Osteoblast (primary cell): ENCODE measurements at regions not wholly inside any gene's neighbourhood (a gene's known extent, or its start where the extent isn't known, plus 50 kb on each side); places are given as distances from the start of the nearest gene placed in this dataset.

Experiments
- DNase-seq: peaks from one replicate; pipeline ENCODE4 v3.0.0; 2011; ENCODE audit warnings: low spot score, mixed read lengths; ENCODE audit not compliant: insufficient read length; ENCODE audit errors: missing footprints
- H2AFZ ChIP-seq: 2 replicates; pipeline ENCODE4 v1.6.0; 2011; ENCODE audit warnings: mild to moderate bottlenecking, low read length
- H3K27ac ChIP-seq: 2 replicates; pipeline ENCODE4 v1.5.1; 2011; ENCODE audit warnings: mild to moderate bottlenecking, low read depth, low read length, moderate library complexity
- H3K27me3 ChIP-seq: 2 replicates; pipeline ENCODE4 v1.6.0; 2012; ENCODE audit warnings: mild to moderate bottlenecking, control low read depth, inconsistent platforms, low read length, moderate library complexity; ENCODE audit not compliant: insufficient read depth
- H3K36me3 ChIP-seq: 2 replicates; pipeline ENCODE4 v1.5.1; 2011; ENCODE audit warnings: mild to moderate bottlenecking, low read length, control low read depth, moderate library complexity; ENCODE audit not compliant: insufficient read depth
- H3K4me1 ChIP-seq: 2 replicates; pipeline ENCODE4 v1.5.1; 2011; ENCODE audit warnings: mild to moderate bottlenecking, low read length, control low read depth, moderate library complexity; ENCODE audit not compliant: insufficient read depth
- H3K4me2 ChIP-seq: 2 replicates; pipeline ENCODE4 v1.6.0; 2011; ENCODE audit warnings: mild to moderate bottlenecking, low read length; ENCODE audit not compliant: insufficient read depth
- H3K4me3 ChIP-seq: fragments of 200-600 bp; sonication (generic); 3 replicates; pipeline ENCODE4 v1.5.1; 2012; ENCODE audit warnings: mild to moderate bottlenecking, low read length, inconsistent platforms; ENCODE audit not compliant: insufficient read depth
- H3K79me2 ChIP-seq: 2 replicates; pipeline ENCODE4 v1.6.0; 2012; ENCODE audit warnings: mild to moderate bottlenecking, low read length, control low read depth, inconsistent platforms; ENCODE audit not compliant: insufficient read depth
- H3K9me3 ChIP-seq: 2 replicates; pipeline ENCODE4 v1.5.1; 2011; ENCODE audit warnings: low read depth, low read length, control low read depth
- H4K20me1 ChIP-seq: 2 replicates; pipeline ENCODE4 v1.6.0; 2012; ENCODE audit warnings: mild to moderate bottlenecking, low read length, control low read depth; ENCODE audit not compliant: insufficient read depth
- TF ChIP-seq, protein P1 (sequence below): IDR thresholded peaks from 2 replicates; pipeline ENCODE4 v1.5.1; 2011; ENCODE audit warnings: mild to moderate bottlenecking, low read depth, low read length, moderate library complexity; ENCODE audit errors: extremely low read depth

DNA sequence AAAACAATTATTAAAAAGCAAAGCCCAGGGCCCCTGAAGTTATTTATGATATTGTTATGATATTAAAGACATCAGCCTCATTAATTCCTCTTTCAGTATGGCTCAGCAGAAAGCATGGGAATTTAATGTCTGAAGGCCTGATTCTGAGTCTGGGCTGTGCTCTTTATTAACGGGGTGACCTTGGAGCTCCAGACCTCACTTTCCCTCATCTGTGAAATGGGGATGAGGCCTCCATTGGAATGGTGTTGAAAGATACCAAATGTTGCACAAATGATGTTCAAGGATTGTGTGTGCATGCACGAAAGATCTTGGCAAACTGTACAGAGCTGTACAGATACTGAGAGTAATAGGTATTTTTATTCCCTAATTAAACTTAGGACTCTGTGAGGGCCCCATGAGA, 92.3 kb upstream of the PCBD1 start:
- Histone ChIP-seq H3K79me2 (no peaks in the 10 kb centered on the region), H4K20me1 (no peaks in the 10 kb centered on the region), H3K36me3 (no peaks in the 10 kb centered on the region), H3K4me2 (no peak overlapping the region), H3K4me1 (no peaks in the 10 kb centered on the region), H3K27ac (no peak overlapping the region), H3K27me3 (peaks cover 16% of the 10 kb centered on the region), H3K4me3 (no peak overlapping the region), H3K9me3 (no peaks in the 10 kb centered on the region), H2AFZ (no peak overlapping the region)
- DNase-seq = no peak
- TF ChIP-seq, protein P1, sequence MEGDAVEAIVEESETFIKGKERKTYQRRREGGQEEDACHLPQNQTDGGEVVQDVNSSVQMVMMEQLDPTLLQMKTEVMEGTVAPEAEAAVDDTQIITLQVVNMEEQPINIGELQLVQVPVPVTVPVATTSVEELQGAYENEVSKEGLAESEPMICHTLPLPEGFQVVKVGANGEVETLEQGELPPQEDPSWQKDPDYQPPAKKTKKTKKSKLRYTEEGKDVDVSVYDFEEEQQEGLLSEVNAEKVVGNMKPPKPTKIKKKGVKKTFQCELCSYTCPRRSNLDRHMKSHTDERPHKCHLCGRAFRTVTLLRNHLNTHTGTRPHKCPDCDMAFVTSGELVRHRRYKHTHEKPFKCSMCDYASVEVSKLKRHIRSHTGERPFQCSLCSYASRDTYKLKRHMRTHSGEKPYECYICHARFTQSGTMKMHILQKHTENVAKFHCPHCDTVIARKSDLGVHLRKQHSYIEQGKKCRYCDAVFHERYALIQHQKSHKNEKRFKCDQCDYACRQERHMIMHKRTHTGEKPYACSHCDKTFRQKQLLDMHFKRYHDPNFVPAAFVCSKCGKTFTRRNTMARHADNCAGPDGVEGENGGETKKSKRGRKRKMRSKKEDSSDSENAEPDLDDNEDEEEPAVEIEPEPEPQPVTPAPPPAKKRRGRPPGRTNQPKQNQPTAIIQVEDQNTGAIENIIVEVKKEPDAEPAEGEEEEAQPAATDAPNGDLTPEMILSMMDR = no peak

DNA sequence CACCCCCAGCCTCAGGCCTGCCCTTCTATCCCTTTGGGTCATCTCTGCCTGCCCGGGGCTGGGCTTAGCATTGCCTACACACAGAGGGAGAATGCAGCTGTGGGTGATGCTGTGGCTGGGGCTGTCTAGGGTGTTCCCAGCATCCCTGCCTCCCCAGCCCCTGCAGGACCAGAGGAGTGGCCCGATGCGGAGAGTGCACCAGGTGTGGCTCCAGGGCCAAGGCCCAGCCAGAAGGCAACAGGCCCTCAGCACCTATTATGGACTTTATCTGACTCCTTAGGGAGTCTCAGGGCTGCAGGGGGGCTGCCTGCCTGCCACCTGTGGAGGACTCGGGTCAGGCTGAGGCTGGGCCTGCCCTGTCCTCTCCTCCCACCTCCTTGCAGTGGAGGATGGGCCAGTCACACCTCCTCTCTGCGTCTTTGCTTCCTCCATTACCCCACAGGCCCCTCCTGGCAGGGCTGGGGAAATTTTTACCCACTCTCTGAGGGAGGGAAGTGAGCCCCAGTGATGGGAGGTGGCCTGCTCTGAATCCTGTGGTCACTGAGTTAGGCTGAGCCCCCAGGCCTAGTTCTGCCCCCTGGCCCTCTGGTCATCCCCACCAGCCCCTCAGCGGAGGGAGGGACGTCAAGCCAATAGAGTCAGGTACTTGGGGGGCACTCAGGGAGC, 92.9 kb upstream of the PCBD1 start:
- Histone ChIP-seq H3K4me3 (no peak overlapping the region), H4K20me1 (no peaks in the 10 kb centered on the region), H3K27me3 (peaks cover 16% of the 10 kb centered on the region), H3K4me2 (no peak overlapping the region), H2AFZ (no peak overlapping the region), H3K27ac (no peak overlapping the region), H3K36me3 (no peaks in the 10 kb centered on the region), H3K4me1 (no peaks in the 10 kb centered on the region), H3K79me2 (no peaks in the 10 kb centered on the region), H3K9me3 (no peaks in the 10 kb centered on the region)
- TF ChIP-seq, protein P1 = no peak
- no peak for DNase-seq

DNA sequence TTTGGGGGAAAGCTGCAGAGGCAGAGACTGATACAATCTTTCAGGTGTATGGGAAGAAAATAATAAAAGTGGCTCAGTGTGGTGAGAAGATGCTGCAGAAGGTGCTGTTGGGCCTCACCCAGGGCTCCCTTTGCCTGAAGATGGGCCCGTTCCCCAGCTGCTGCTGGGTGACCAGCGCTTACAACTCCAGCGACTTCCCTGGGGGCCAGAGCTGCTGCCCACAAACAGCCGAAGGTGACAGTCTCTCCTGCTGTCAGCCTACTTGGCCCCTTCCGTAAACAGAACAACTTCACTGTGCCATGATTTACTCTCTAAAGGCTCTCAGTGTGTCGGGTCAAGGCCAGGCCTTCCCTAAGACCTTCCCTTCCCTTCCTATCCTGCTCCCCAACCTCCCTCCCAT, 93.6 kb upstream of the PCBD1 start:
- no peak overlapping the region for H2AFZ ChIP-seq
- no peak overlapping the region for H3K27ac ChIP-seq
- no peaks in the 10 kb centered on the region for H3K9me3 ChIP-seq
- H3K4me2 ChIP-seq = no peak overlapping the region
- no peaks in the 10 kb centered on the region for H3K36me3 ChIP-seq
- no peak overlapping the region for H3K4me3 ChIP-seq
- TF ChIP-seq, protein P1 = no peak
- H3K4me1 ChIP-seq = no peaks in the 10 kb centered on the region
- H4K20me1 ChIP-seq = no peaks in the 10 kb centered on the region
- DNase-seq = no peak
- no peaks in the 10 kb centered on the region for H3K79me2 ChIP-seq
- peaks cover 13% of the 10 kb centered on the region for H3K27me3 ChIP-seq

DNA sequence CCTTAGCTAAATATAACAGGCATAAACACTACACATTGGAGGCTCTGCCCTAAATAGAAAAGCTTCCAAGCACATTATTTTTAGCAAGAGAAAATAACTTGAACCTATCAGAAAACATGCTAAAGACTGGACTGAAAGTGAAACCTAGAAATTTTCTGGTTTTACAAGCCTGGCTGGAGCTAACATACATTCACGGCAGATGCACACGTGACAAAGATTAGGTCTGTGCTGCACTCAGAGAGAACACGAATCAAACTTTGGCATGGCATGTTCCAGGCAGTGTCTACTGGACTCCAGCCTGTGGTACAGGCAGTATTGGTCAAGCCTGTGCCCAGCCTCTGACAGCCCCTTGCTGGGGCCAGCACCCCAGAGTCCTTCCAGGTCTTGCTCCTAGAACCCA, 94.1 kb upstream of the PCBD1 start:
- Histone ChIP-seq H3K27ac (no peak overlapping the region), H3K9me3 (no peaks in the 10 kb centered on the region), H3K79me2 (no peaks in the 10 kb centered on the region), H3K4me1 (no peaks in the 10 kb centered on the region), H3K4me3 (no peak overlapping the region), H4K20me1 (no peaks in the 10 kb centered on the region), H3K36me3 (no peaks in the 10 kb centered on the region), H2AFZ (no peak overlapping the region), H3K4me2 (no peak overlapping the region), H3K27me3 (peaks cover 10% of the 10 kb centered on the region)
- TF ChIP-seq, protein P1 = no peak
- DNase-seq = no peak
